Activated CD4-positive, CD25-positive, alpha-beta regulatory T cell treated with anti-CD3 and anti-CD28 coated beads, Interleukin-2, amount 50 U/mL, for 24 hours (primary cell): ENCODE measurements at regions not wholly inside any gene's neighbourhood (a gene's known extent, or its start where the extent isn't known, plus 50 kb on each side); places are given as distances from the start of the nearest gene placed in this dataset.

ENCODE experiments used
- ATAC-seq, 2 donors: fragments of 150-1000 bp; cut with Tn5 transposase; one replicate each; pipeline ENCODE4 v1.10.0; 2021; ENCODE audit warnings: mild to moderate bottlenecking in 1 of 2, moderate library complexity in 1 of 2

DNA sequence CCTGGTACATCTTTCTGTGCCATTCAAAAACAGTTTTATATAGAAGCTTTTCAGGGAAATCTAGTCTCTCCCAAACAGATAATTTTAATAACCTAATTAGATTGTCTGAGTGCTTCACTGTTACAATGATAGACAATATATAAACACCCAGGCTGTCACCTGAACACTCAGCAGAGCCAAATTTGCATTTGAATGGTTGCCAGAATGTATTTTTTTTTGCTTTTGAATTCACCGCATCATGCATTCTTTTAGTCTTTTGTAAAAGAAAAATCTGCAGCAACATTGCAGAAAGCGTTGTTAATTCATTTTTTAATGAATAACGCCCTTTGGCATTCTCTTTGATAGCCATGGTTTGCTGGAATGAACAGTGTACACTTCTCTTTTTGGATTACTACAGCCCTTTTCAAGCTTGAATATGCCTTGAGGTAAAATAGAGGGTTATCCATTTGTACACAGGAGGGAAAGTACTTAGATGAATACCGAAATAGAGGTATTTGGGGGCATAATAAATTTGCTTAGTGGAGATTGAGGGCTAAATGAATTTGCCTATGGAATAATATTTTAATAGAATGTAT lies 175.0 kb upstream of the EPHA5 start:
- no peak for ATAC-seq

DNA sequence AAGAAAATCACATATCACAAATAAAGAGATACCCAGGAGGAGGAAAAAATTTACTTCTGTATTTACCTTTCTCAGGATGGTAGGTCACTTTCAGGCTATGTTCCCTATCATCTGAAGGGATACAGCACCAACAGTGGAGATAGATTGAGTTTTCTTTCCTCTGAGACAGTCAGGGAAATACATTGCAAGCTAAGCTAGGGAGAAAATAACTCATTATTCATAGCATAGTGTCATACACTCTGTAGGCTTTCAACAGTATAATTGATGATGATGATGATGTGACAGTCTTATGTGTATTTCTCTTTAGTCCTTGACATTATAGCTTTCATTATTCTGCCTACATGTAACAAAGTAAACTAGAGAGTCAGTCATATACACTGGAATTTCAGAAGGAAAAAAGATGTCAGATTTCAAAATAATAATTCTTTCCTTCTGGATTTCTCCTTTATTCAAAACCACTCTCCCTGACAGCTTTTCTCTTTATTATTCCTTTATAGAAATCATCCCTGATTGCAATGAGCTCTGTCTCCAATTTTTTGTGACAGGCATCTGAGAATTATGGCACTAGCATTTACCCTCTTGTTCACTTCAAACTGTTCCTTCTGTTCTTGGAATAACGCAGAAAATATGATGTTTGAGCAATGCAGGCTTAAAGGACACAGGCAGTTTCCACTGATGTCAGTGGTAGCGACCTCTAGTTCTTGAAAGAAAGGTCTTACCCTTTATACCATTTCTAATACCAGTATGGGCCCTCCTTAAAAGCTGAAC lies 169.1 kb upstream of the EPHA5 start:
- ATAC-seq = no peak

DNA sequence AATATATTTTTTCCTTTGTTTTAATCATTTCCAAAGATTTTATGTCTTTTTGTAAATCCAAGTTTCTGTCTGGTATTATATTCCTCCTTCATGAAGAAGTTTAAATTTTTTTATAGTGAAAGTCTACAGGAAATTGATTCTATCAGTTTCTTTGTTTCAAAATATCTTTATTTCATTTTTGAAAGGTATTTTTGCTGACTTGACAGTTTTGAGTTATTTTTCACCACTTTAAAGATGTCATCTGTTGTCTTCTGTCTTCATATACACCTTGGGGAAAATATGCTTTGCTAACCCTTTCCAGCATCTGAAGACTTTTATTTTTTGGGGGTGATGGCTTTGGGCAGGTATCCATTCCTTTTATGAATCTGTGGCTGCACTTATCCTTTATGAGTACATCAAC lies 164.4 kb upstream of the EPHA5 start:
- ATAC-seq = no peak

DNA sequence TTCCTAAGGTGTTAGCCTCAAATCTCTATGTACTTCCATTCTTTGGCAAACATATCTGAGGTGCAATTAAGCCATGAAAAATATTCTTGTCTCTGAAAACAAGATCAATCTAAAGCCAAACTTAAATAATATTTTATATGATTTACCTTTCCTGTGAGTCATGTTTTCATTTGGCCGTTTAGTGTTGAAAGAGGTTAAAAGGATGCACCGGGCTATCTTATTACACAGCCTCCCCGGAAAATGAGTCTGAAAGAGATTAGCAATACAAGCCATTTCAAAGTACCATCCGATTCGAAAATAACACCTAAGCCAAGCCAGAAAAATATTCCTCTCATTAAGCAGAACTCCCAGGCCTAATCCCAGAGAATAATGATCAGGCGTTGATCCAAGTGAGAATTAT lies 161.5 kb upstream of the EPHA5 start:
- ATAC-seq = no peak

DNA sequence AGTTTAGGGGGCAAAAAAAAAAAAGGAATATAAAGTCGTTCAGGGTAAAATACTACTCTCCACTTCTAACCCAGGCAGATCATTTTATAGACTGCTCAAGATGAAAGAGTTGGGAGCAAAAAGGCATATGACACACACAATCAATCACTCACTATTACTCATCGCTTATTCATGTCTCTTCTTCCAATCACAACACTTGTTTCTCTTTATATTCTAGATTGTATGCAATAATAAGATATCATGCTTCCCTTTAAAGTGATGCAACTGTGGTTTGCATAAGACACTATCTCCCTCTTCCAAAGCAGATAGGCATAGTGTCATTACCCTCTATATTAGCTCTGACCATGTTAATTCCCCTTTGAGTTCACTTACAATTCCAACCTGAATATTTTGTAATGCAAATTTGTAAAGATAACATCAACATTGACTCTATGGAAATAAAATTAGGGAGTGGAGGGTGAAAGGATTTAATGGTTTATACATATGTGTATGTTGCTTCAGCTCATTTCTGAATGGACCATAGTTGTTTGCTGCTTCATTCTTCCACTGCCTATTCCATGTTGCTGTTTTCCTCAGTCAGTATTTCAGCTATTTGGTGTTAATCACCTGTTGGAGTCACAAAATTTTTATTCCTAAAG lies 154.9 kb upstream of the EPHA5 start:
- ATAC-seq = no peak

DNA sequence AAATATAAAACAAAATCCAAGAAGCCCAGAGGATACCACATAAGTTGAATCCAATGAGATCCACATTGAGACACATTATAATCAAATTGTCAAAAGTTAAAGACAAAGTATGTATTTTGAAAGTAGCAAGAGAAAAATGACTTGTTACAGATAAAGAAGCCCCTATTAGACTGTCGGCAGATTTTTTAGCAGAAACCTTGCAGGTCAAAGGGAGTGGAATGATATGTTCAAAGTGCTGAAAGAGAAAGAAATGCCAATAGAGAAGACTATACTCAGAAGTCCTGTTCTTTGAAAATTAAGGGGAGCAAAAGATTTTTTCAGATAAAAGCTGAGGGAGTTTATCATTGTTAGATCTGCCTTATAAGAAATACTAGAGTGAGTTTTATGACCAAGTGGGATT lies 148.9 kb upstream of the EPHA5 start:
- no peak for ATAC-seq

DNA sequence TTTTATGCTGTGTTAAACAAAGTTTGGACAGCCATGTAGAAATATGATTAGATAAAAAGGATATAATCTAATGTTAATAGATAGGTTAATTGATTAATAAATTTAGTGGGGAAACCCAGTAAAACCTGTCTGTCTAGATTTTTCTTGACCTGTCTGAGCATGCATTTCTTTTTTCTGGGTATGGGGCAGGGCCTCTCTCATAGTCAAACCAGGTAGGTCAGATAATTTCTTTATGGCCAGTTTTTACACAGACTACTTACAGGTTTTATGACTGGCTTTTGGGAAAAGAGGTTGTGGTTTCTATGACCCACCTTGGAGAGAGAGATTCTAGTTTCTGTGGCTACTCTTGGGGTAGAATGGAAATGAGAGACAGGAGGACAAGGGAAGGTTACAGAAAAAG lies 135.6 kb upstream of the EPHA5 start:
- no peak for ATAC-seq

DNA sequence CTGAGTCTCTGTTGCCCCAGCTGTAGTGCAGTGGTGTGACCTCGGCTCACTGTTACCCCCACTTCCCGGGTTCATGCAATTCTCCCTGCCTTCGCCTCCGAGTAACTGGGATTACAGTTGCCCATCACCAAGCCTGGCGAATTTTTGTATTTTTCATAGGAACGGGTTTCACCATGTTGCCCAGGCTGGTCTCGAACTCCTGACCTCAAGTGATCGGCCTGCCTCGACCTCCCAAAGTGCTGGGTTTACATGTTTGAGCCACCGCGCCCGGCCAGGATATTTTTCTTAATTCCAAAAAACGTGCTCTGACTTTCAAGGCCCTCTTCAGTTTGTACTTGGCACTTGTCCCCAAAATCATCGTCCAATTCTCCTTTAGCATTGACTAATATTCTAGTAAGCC lies 129.2 kb upstream of the EPHA5 start:
- no peak for ATAC-seq

DNA sequence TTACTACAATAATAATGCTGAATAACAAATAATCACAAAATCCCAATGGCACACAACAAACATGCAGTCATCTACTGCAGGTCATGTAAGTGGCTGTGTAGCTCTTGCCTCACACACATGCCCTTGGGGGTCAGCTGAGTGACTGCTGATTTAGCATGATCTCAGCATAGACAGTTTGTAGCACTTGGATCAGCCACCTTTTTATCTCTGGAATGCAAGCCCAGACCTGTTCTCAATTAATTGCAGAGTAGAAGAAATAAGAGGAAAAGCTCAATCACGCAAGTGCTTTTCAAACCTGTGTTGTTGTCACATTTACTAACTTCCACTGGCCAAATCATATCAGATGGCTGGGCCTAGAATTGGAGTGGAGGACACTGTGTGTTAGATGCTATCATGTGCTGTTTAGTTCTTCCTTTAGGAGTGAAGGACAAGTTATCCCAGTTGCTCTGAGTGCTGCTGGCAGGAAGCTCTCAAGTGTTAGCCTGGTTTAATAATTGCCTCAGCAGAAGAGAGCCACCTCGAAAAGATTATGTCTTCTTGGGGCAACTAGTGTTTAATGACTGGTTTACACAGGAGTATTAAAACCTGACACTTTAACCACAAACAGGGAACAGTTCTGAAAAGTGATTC lies 128.3 kb upstream of the EPHA5 start:
- ATAC-seq = no peak

DNA sequence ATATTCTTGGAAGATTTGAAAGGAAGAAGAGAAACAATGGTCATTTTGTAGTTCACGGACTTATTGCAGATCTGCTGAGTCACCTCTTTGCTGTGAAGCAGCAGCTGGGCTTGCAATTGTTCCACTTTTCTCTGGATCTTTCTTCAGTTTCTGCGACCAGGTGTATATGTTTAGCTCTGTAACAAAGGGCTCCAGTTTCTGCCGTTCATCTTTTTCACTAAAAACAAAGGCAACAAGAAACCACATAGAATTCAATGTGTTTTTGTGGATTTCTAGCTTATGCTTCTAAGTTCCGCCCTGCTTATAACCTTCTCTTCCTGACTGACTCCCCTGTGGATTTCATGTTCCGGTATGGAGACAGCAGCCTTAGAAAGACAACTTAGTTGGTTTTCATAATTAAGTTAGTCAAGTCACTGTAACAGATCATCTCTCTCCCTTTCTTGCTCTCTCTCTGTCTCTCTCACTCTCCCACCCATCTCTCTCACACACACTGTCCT lies 121.6 kb upstream of the EPHA5 start:
- no peak for ATAC-seq

DNA sequence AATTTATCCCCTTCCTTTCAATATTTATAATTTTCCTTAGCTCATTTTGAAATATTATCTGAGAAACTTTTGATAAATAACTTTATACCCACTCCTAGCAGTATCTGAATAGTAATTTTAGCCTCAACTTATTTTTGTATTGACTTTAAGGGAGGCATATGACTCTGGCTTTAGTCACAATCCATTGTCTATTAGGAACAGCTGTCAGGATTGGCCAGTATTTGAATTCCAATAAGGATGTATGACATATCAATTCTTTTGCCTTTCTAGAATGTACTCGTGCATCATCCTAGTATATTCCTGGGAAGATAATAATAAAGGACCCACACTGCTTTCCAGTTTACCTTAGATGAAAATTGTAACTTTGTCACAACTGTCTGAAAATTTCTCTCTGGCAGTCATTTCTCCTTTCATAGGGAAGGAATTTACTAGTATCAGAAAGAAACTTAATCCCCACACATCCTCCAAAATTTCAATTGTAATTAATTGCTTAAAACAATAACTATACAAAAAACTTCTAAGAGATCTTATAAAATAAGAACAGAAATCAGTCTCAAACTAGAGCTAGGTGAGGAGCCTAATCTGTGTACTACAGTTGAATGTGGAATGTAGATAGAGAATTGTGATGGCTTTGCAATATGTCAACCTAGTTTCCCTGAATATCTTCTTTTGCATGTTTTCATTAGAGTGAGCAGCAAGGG lies 121.0 kb upstream of the EPHA5 start:
- no peak for ATAC-seq

DNA sequence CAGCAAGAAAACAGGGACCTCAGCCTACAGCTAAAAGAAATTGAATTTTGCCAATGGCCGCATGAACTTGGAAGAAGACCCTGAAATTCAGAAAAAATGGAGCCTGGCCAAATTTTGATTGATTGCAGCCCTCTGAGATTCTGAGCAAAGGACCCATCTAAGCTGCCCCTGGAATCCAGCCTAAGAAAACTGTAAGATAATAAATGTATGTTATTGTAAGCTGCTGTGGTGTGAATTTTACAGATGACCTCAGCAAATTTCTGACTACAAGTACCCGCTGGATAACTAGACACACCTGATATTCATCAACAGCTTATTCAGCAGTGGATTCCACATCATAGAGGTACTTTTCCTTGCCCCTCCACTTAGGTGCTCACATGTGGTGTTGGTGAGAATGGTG lies 119.5 kb upstream of the EPHA5 start:
- no peak for ATAC-seq

DNA sequence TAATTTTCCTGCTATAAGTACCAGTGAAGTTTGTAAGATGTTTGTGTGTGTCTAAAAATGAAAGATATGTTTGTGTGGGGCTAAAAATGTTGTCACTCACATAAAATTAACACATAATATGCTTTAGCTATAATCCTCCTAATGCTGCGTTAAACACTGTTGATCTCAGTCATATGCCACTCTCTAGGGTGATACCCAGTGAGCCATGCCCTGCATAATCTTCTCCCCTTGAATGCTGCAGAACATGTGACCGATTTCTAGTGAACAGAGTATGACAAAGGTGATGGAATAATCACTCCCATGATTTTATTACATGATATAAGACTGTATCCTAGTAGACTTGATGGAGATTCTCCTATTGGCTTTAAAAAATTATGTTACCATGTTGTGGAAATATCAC lies 119.1 kb upstream of the EPHA5 start:
- ATAC-seq = no peak

DNA sequence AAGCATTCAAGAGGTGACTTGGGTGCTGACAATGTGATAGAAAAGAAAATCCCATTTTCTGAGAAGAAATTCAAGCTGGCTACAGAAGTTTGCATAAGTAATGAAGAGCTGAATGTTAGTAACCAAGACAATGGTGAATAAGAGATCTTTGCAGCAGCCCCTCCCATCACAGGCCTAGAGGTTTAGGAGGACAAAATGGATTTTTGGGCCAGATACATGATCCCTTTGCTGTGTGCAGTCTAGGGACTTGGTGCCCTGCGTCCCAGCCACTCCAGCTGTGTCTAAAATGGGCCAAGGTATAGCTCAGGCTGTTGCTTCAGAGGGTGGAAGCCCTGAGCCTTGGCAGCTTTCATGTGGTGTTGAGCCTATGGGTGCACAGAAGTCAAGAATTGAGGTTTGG lies 107.0 kb upstream of the EPHA5 start:
- ATAC-seq = no peak

DNA sequence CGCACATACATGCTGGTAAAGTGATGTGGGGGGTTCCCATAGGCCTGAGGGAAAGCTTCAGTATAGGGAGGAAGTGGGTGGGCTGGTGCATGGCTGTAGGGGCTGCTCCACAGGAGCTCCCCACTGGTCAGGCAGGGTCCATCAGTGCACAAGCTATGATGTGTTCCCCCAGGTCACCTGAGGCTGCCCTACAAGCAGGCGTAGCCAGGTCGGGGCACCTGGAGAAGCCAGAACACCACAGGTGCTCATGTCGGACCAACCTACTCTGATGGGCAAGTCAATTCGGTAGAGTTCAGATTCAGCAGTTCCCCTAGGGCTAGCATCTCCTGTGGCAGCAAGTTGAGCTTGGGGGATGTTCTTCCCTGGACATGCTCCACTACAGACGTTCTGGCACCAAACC lies 103.3 kb upstream of the EPHA5 start:
- ATAC-seq = no peak

DNA sequence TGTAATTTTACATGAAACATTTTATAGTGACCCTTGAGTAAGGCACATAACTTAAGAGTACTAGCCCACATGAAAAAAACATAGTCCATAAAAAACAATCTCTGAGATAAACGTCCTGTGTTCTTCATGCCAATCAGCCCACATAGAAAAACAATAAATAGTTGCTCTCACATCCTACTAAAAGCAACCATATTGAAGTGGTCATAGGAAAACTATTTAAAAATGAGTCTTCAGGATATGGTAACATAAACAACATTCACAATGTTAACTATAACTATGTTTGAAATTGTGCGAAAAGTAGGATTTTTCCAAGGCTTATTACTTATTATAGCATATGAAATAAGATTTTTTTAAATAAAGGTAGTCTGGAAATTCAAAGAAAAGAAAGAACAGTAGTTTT lies 77.1 kb upstream of the EPHA5 start:
- no peak for ATAC-seq

DNA sequence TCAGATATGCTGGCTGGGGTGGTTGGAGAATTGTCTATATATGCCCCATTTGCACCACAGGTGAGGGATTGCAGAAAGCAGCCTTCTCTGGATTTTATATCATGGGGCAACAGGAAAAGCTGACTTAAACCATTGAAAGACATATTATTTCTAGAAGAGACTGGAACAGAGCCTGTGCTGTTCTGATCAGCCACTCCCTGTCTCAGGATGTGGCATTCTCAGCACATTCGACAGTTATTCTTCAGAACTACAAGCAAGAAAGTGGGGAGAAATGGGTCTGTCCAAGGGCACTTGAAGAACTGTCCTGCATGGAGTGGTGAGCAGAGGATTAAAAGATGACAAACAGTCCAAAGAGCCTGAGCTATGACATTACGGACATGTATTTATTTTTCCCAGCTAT lies 67.8 kb upstream of the EPHA5 start:
- no peak for ATAC-seq

DNA sequence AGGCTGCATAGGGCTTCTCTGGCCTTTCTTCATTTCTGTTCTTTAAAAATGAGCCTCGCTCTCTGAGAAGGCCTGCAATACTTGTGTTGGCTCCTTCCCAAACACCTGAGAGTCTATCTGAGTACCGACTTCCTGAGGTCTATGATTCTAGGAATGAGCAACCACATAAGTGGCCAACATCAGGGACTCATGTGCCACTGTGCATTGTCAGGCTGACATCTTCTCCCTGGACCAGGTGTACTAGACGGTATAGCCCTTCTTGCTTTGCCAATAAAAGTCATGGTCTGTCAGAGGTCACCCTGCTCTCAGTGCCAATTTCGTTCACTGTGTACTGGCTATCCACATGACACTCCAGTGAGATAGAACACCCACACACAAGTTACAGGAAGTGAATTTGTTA lies 67.4 kb upstream of the EPHA5 start:
- no peak for ATAC-seq

DNA sequence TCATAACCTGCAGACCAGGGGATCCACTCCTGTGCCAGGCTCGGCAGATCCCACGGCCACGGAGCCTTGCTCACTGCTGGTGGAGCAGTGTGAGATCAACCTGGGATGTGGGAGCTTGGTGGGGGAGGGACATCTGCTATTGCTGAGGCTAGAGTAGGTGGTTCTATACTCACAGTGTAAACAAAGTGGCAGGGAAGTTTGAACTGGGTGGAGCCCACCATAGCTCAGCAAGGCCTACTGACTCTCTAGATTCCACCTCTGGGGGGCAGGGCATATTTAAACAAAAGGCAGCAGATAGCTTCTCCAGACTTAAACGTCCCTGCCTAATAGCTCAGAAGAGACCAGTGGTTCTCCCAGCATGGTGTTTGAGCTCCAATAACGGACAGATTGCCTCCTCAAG lies 54.7 kb upstream of the EPHA5 start:
- ATAC-seq = no peak
